IMR-90 (cell line): ENCODE measurements at regions not wholly inside any gene's neighbourhood (a gene's known extent, or its start where the extent isn't known, plus 50 kb on each side); places are given as distances from the start of the nearest gene placed in this dataset.

Source experiments
- ATAC-seq: fragments of 200-7000 bp; cut with Tn5 transposase; 2 replicates; pipeline ENCODE4 v1.9.1; 2020; ENCODE audit warnings: low read depth, mild to moderate bottlenecking, moderate library complexity
- BruUV-seq: library from RNA; stranded (reverse); fragments of 400-500 nt; replicated peaks from 2 replicates; lab custom pipeline; 2021; lab: Mats Ljungman, UMichigan
- CTCF ChIA-PET: fragments of 300-600 bp; formaldehyde crosslinking; extraction: SDS; loops from one replicate; lab custom pipeline; 2021; ENCODE audit warnings: antibody characterized with exemption; lab: Yijun Ruan, JAX
- POLR2A ChIA-PET: fragments of 300-600 bp; sonication (Branson Sonifier 250); formaldehyde crosslinking; loops from one replicate; lab custom pipeline; 2022; ENCODE audit warnings: antibody characterized with exemption; ENCODE audit not compliant: unreplicated experiment; lab: Charles Lee
- DNase-seq: peaks from one replicate; pipeline ENCODE4 v3.0.0; 2013
- H2AFZ ChIP-seq: replicated peaks from 2 replicates; pipeline ENCODE3; 2013; ENCODE audit warnings: low read length, mild to moderate bottlenecking; ENCODE audit not compliant: poor library complexity
- H2AK5ac ChIP-seq: 2 replicates; pipeline ENCODE4 v1.6.1; 2013; ENCODE audit warnings: low read depth, low read length, inconsistent platforms
- H2AK9ac ChIP-seq: replicated peaks from 2 replicates; pipeline ENCODE3; 2013; ENCODE audit warnings: mild to moderate bottlenecking, low read depth, low read length, moderate library complexity; ENCODE audit not compliant: poor library complexity
- H2BK120ac ChIP-seq: 2 replicates; pipeline ENCODE4 v1.6.1; 2013; ENCODE audit warnings: low read depth, low read length, inconsistent platforms
- H2BK15ac ChIP-seq: 3 replicates; pipeline ENCODE4 v1.6.1; 2013; ENCODE audit warnings: low read depth, low read length, inconsistent platforms
- H2BK20ac ChIP-seq: 2 replicates; pipeline ENCODE4 v1.6.1; 2013; ENCODE audit warnings: low read depth, mild to moderate bottlenecking, inconsistent platforms, low read length, moderate library complexity
- H2BK5ac ChIP-seq: 2 replicates; pipeline ENCODE4 v1.6.1; 2013; ENCODE audit warnings: mild to moderate bottlenecking, low read depth, low read length, inconsistent platforms; ENCODE audit not compliant: poor library complexity, severe bottlenecking
- H3K14ac ChIP-seq: replicated peaks from 2 replicates; pipeline ENCODE4 v1.6.1; 2013; ENCODE audit warnings: low read depth, low read length, inconsistent platforms
- H3K18ac ChIP-seq: 2 replicates; pipeline ENCODE4 v1.6.1; 2013; ENCODE audit warnings: low read depth, low read length, control low read depth
- H3K23ac ChIP-seq: 2 replicates; pipeline ENCODE4 v1.6.1; 2013; ENCODE audit warnings: low read depth, low read length, inconsistent platforms
- H3K27ac ChIP-seq: 2 replicates; pipeline ENCODE4 v1.5.1; 2013; ENCODE audit warnings: mild to moderate bottlenecking, control low read depth, low read length; ENCODE audit not compliant: insufficient read depth
- H3K27me3 ChIP-seq: 2 replicates; pipeline ENCODE4 v1.6.1; 2013; ENCODE audit warnings: low read length; ENCODE audit not compliant: control insufficient read depth, insufficient read depth
- H3K36me3 ChIP-seq: 2 replicates; pipeline ENCODE4 v1.6.1; 2013; ENCODE audit warnings: low read length, mixed read lengths; ENCODE audit not compliant: control insufficient read depth, insufficient read depth
- H3K4ac ChIP-seq: 2 replicates; pipeline ENCODE4 v1.6.1; 2013; ENCODE audit warnings: low read depth, low read length, inconsistent platforms
- H3K4me1 ChIP-seq: 2 replicates; pipeline ENCODE4 v1.6.1; 2013; ENCODE audit warnings: low read length, mixed read lengths; ENCODE audit not compliant: control insufficient read depth, insufficient read depth
- H3K4me2 ChIP-seq: 2 replicates; pipeline ENCODE4 v1.6.1; 2013; ENCODE audit warnings: low read depth, mild to moderate bottlenecking, control low read depth, low read length, moderate library complexity
- H3K4me3 ChIP-seq: 2 replicates; pipeline ENCODE4 v1.5.1; 2013; ENCODE audit warnings: low read depth, mild to moderate bottlenecking, control low read depth, low read length, moderate library complexity; ENCODE audit not compliant: insufficient read depth
- H3K56ac ChIP-seq: 2 replicates; pipeline ENCODE4 v1.6.1; 2013; ENCODE audit warnings: low read length, inconsistent platforms; ENCODE audit not compliant: insufficient read depth; ENCODE audit errors: extremely low read depth
- H3K79me1 ChIP-seq, 2 experiments: 2 replicates each; pipeline ENCODE4 v1.6.1; 2013; ENCODE audit warnings: low read length in 2 of 2, inconsistent platforms in 1 of 2, low read depth in 1 of 2
- H3K9ac ChIP-seq: 2 replicates; pipeline ENCODE4 v1.6.1; 2013; ENCODE audit warnings: low read depth, low read length, control low read depth
- H3K9me1 ChIP-seq: 2 replicates; pipeline ENCODE4 v1.6.1; 2013; ENCODE audit warnings: low read length, inconsistent platforms; ENCODE audit not compliant: insufficient read depth
- H3K9me3 ChIP-seq: 2 replicates; pipeline ENCODE4 v1.6.1; 2013; ENCODE audit warnings: low read length; ENCODE audit not compliant: control insufficient read depth, insufficient read depth
- H4K20me1 ChIP-seq: 2 replicates; pipeline ENCODE4 v1.6.1; 2013; ENCODE audit warnings: low read length, inconsistent platforms; ENCODE audit not compliant: insufficient read depth
- H4K5ac ChIP-seq: 2 replicates; pipeline ENCODE4 v1.6.1; 2013; ENCODE audit warnings: mild to moderate bottlenecking, low read depth, low read length, control low read depth
- H4K8ac ChIP-seq, 2 experiments: 2 replicates each; pipeline ENCODE4 v1.6.1; 2013; ENCODE audit warnings: low read depth in 2 of 2, low read length in 2 of 2, control low read depth in 1 of 2, inconsistent platforms in 1 of 2
- H4K91ac ChIP-seq: 2 replicates; pipeline ENCODE4 v1.6.1; 2013; ENCODE audit warnings: low read depth, low read length, inconsistent platforms; ENCODE audit not compliant: insufficient read depth
- CEBPB ChIP-seq: IDR thresholded peaks from 2 replicates; pipeline ENCODE4 v1.6.1; 2012; ENCODE audit warnings: low read depth, low read length, improper control_type of control experiment
- FOS ChIP-seq: fragments of 150-350 bp; IDR thresholded peaks from 2 replicates; pipeline ENCODE4 v1.6.1; 2016; ENCODE audit warnings: low read depth, low read length
- MAZ ChIP-seq: IDR thresholded peaks from 2 replicates; pipeline ENCODE4 v1.6.1; 2012; ENCODE audit warnings: low read depth, mild to moderate bottlenecking, low read length, improper control_type of control experiment, moderate library complexity, borderline replicate concordance
- NFE2L2 ChIP-seq: fragments of 150-350 bp; IDR thresholded peaks from 2 replicates; pipeline ENCODE4 v1.6.1; 2016; ENCODE audit warnings: low read depth, mild to moderate bottlenecking, low read length
- POLR2A ChIP-seq: IDR thresholded peaks from 2 replicates; pipeline ENCODE4 v1.6.1; 2012; ENCODE audit warnings: mild to moderate bottlenecking, low read depth, low read length
- RFX5 ChIP-seq: IDR thresholded peaks from 2 replicates; pipeline ENCODE4 v1.8.0; 2012; ENCODE audit warnings: low read depth, mild to moderate bottlenecking, low read length, moderate library complexity
- SMC3 ChIP-seq: fragments of 150-350 bp; IDR thresholded peaks from 2 replicates; pipeline ENCODE4 v1.6.1; 2016; ENCODE audit warnings: low read depth, mild to moderate bottlenecking, antibody characterized with exemption, low read length, moderate library complexity
- whole genome bisulfite sequencing, 2 experiments: methylation state at CpG; one replicate each; pipeline versions ENCODE4 v1.1.5 to v1.1.7; 2013; ENCODE audit warnings: missing lambda C conversion rate in 2 of 2; ENCODE audit not compliant: insufficient read length in 1 of 2; ENCODE audit errors: extremely low coverage in 2 of 2; 5-methylcytosine and 5-hydroxymethylcytosine counted together
- dilution Hi-C: fragments of 300-500 bp; cut with HindIII; formaldehyde crosslinking; loops from one replicate; pipeline ENCODE4 v1.14.3; 2018; ENCODE audit warnings: low sequenced_read_pairs; ENCODE audit not compliant: unreplicated experiment
- in situ Hi-C: fragments of 300-500 bp; cut with MboI; formaldehyde crosslinking; loops from 3 replicates; pipeline ENCODE4 v1.14.3; 2019; ENCODE audit warnings: low sequenced_read_pairs, inconsistent platforms, mixed read lengths
- intact Hi-C: fragments of 100-400 bp; cut with micrococcal nuclease; formaldehyde crosslinking; loops from 2 replicates; pipeline ENCODE4 v1.10.0; 2022
- TF ChIP-seq, protein P1 (sequence below): fragments of 150-350 bp; IDR thresholded peaks from 2 replicates; pipeline ENCODE4 v1.6.1; 2017; ENCODE audit warnings: mild to moderate bottlenecking, antibody characterized with exemption, low read length, low read depth

GRCh38 chr16:9509663-9510062 is 418.2 kb downstream of the HAPSTR1 start:
- Histone ChIP-seq H2BK20ac (no peak overlapping the region), H4K91ac (no peak overlapping the region), H3K27ac (no peak overlapping the region), H3K9me3 (peaks cover 16% of the 10 kb centered on the region), H3K56ac (no peak overlapping the region), H3K27me3 (no peaks in the 10 kb centered on the region), H2BK120ac (no peak overlapping the region), H2BK5ac (no peak overlapping the region), H3K18ac (no peak overlapping the region), H4K8ac (no peak overlapping the region), H3K36me3 (no peaks in the 10 kb centered on the region), H2AK9ac (no peak overlapping the region), H3K14ac (no peak overlapping the region), H2BK15ac (no peak overlapping the region), H3K4me2 (no peak overlapping the region), H3K23ac (no peak overlapping the region), H3K9ac (no peak overlapping the region), H3K9me1 (no peaks in the 10 kb centered on the region), H3K4ac (no peak overlapping the region), H3K79me1 (no peaks in the 10 kb centered on the region), H2AK5ac (no peak overlapping the region), H4K20me1 (no peaks in the 10 kb centered on the region), H3K4me1 (no peaks in the 10 kb centered on the region), H3K4me3 (no peak overlapping the region), H4K5ac (no peak overlapping the region), H2AFZ (no peak overlapping the region)
- POLR2A ChIA-PET: no interaction called here
- no peak for TF ChIP-seq CEBPB
- no peak for TF ChIP-seq RFX5
- TF ChIP-seq FOS: no peak
- TF ChIP-seq NFE2L2: no peak
- TF ChIP-seq MAZ: no peak
- TF ChIP-seq, protein P1, sequence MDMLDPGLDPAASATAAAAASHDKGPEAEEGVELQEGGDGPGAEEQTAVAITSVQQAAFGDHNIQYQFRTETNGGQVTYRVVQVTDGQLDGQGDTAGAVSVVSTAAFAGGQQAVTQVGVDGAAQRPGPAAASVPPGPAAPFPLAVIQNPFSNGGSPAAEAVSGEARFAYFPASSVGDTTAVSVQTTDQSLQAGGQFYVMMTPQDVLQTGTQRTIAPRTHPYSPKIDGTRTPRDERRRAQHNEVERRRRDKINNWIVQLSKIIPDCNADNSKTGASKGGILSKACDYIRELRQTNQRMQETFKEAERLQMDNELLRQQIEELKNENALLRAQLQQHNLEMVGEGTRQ: no peak
- TF ChIP-seq SMC3: no peak
- no peak for TF ChIP-seq POLR2A
- DNase-seq (no peak), ATAC-seq (no peak)
- no CpG with 5 or more reads among the region's 2 CpGs for WGBS, 2 experiments
- dilution Hi-C loops: no loop called here
- CTCF ChIA-PET: no interaction called here
- no TSS peak for BruUV-seq
- in situ Hi-C loops: no loop called here
- intact Hi-C loops: no loop called here
